NCI-H2081 treated with DMSO at 0.1 percent for 48 hours (cell line): ENCODE measurements at regions not wholly inside any gene's neighbourhood (a gene's known extent, or its start where the extent isn't known, plus 50 kb on each side); places are given as distances from the start of the nearest gene placed in this dataset.

Experiments used
- DNase-seq: peaks from one replicate; lab custom pipeline; 2025; lab: John Stamatoyannopoulos, UW

DNA sequence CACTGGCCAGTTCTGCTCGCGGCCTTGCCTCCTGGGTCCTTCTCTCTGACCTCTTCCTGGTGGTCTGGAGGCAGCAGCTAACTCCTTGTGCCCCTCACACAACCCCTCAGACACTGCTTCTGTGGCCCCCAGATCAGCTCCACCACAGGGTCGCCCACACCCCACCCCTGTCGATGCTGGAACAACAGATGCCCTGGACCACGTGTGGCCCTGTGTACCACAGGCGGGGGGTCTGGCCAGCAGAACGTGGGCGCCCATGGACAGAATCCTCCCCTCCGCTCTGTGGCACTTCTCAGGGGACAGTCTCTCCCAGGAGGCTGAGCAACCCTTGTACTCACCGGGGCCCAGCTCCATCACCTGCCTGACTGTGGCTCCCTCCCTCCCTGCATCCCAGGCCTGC, 245.6 kb downstream of the NDUFA10 start:
- no peak for DNase-seq

DNA sequence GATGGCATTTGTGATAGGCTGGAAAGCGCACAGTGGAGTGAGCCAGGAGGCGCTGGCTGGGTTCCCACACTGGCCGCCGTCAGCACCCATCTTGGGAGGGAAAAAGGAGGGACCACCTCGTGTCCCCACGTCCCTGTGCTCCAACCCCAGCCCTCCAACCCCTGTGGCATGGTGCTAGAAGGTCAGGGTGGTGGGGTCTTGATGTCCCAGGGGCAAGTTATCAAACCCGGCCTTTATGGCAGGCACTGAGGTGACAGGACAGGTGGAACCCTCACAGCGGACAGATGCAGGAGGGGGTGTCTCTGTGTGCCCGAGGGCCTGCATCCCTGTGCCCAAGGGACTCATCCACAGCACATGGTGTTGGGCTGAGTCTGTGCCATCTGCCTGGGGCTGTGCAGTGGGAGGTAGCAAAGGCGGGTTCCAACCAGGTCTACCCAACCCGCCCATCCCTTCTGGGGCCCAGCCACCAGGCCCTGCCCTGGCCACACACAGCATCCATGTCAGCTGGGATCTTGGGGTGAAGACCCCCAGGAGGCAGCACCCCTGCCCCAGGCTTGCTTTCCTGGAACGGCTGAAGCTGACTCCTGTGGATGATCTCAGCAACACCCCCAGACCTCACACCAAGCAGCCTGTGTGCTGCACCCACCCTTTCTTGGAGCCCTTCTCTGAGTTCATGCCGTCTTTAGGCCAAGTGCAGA, 246.1 kb downstream of the NDUFA10 start:
- no peak for DNase-seq

DNA sequence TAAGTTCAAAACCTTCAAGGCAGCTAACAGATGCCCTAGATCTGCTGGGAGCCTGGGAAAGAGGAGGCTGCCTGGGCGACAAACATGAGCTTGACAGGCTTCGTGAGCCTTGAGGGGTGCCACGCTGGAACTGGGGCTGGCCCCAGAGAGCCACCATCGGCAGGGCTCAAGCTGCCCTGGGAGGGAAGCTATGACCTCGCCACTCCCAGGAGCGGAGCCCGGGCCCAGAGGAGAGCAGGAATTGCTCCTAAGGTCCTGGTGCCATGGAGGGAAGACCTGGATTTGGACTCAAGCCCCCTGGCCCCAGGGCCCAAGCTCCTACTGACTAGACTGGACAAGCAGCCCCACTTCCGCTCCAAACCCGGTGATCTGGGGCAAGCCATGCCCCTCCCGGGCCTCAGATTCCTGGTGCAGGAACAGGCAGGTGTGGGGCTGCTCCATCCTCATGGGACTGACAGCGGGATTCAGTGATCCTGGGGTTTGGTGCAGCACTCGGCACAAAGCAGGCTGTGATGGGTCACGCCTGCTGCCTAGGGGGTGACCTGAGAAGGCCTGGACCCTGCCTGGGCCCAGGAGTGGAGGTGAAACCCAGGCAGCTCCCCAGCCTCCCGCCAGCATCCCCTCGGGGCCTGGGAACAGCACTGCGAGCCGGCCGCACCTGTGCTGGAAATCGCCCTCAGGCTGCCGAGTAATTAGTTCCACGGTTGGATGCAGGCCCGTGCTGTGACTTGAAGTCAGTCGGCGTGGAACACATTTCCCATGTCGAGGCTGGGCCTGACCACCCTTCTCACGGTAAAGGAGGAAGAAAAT, 246.9 kb downstream of the NDUFA10 start:
- no peak for DNase-seq

DNA sequence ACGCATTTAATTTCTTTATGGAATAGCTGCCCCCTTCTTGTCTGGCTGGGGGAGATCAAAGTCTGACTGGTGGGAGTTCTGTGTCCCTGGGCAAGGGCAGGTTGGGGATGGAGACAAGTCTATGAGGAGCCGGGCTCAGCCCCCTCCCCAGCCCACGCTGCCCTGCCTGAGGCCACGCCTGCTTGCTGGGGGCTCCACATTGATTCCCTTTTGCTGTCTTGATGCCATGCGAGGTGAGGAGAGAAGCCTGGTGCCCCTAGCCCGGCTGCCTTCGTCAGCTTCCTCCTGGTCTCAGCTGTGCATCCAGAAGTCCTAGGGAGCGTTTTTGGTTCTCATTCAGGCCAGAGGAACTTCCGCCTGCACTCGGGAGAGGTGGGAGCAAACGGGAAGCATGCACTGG, 247.9 kb downstream of the NDUFA10 start:
- no peak for DNase-seq

DNA sequence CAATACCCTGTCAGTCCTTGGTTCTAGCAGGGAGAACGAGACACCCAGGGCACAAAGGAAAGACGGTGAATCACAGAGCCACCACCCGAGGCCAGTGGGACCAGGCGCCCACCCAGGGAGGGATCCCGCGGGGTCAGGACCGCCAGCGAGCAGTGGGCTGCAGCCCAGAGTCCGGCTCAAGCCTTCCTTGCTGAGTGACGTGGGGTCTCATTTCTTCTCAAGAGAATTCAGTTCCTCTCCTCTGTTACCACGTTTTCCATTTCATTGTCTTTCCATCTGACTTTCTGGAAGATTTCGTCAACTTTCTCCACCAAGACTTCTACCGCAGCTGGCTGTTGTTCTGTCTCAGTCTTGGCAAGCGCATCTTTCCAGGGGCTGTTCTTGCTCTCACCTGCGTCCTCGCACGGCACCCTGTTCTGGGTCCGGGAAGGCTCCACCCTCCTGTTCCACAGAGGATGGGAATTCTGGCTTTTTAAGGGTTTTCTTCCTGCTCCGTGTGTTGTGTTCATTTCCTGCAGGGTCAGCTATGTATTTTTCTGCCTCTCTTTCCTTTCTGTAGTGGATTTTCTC, 248.6 kb downstream of the NDUFA10 start:
- no peak for DNase-seq

DNA sequence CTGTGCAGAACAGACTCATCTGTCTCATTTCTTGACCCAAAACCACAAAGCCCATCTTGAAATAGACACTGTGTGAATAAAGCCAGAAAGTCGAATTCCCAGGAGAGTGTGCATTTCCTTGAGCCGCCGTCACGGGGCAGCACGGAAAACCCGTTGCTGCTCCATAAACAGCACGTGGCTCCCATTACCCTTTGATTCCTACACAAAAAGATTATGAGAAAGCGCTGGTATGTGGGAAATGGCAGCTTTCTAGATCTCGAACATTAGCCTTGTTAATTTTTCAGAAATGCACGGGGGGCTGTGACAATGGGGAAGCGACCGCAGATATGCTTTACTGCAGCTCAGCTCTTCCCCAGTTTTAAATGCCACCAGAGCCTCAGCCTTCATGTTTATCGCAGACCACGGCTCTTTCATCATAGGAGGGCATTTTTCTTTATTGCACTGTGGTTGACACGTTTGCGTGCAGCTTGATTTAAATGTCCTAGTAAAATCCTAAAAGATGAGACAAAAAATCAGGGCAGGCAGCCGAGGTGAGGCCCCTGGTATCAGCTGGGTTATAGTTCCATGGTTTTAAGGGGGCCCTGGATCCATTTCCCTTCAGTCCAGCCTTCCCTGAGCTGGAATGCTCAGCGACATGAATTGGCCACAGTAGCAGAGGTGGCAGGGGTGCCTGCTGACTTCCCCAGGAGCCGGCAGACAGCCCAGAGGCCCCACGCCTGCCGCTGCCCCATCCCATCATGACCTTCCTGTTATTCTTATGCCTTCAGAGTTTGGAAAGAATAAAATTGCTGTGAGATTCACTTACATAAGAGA, 249.3 kb downstream of the NDUFA10 start:
- DNase-seq, result no peak

DNA sequence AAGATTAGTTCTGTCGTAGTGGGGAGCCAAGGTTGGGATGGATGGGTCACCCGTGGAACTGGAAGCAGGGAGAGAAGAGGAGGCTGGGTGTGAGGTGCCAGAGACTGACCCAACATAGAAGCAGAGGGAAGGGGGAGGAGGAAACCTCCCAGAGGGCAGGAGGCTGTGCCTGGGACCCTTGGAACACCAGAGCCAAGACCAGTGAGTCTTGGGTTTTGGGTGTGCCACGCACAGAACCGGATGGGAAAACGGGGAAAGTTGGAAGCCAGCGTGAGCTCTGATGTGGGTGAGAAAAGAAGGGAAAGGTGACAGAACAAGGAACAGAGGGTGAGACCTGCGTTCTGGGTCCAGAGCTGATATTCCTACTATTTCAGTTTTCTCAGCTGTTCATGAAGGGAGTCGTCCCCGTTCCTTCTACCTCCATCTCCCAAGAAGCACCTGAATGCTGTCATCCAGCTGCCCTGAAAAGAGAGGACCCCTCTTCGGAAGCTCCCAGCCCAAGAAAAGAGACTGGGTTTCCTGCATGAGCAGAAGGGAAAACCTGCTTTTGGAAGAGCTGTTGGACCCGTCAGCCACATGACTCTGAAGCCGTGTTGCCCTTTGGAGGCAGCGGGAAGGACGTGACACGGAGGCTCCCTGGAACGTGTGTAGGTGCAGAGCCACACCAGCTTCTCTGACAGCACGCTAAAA, 250.1 kb downstream of the NDUFA10 start:
- DNase-seq, result no peak

DNA sequence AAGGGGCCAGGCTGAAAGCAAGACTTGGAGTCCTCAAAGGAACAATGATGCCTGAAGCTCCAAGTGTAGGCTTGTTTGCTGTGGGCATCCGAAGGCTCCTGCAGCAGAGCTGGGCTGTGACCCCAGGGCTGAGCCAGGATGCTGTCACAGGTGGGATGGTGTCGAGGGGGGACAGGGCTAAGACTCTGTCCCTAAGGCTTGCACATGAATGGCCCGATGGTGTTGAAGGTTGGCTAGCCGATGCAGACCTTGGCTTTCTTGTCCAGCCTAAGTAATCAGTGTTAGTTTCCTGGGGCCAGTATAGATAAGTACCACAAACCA, 251.0 kb downstream of the NDUFA10 start:
- DNase-seq, result no peak

DNA sequence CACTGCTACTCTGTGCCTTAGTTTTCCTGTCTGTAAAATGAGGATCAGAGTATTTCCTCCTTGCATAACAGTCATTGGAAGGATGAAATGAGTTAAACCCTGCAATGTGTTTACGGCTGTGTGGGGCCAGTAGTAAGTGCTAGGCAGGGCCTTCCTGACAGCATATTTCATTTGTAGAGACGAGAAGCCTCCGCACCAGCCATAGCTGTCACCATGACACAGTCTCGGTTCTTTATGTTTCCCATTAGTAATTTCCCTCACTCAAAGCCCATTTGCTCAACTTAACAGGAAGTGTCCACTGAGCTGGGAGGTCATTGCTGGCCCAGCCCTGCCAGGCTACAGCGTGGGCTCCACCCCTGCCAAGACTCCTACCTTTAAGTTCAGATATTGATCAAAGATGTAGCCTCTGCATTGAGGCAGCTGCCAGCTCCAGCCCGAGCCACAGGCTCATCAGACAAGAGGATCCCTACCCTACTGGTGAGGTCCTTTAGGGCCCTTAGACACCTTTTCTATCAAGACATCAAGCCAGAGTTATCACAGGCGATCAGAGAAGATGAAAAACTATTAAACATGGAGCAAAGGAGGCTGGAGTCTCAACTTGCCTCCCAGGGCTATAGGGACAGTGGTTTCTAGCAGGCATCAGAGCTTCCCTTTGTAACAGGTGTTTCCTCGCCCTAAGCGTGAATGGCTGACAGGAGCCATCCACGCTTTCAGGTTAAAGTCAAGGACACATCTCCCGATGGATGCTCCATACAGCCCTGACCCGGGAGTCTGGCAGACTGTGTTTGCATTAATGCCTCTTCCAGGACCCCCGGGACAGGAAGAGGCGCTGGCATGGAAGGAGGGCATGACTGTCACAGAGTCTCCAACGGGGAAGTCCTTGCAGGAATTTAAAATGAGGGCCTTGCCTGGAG, 251.7 kb downstream of the NDUFA10 start:
- DNase-seq, result no peak

DNA sequence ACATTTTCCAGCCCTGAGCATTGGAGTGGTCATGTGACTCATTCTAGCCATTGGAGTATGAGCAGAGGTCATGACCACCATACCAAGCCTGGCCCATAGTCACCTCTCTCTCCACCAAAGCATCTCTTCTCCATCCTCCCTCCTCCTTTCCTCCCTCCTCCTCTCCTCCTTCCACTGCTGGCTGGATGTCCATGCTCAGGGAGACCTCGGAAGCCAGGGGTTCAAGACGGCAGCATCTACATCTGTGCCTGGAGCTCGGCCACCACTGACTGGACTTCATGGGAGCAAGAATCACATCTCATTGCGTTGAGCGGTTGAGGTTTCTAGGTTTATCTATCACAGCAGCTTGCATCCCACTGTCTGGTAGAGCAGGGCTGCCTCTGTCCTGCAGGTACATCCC, 252.4 kb downstream of the NDUFA10 start:
- no peak for DNase-seq

DNA sequence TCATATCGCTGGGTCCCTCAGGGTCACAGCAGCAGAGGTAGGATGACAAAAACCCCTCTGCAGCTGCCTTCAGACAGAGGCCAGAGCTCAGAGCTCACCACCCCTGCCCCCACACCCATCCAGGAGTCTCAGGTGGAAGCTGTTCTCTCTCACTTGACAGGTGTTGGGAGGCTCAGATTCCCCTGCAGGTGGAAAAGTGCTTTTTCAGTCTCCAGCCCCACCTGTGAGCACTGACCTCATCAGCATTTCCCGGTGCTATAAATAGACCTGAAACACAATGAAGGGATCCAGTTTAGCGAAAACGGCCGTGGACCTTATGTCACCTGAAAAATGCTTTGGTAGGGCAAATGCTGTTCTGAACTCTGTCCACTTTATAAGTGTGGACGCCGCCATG, 254.9 kb downstream of the NDUFA10 start:
- no peak for DNase-seq

DNA sequence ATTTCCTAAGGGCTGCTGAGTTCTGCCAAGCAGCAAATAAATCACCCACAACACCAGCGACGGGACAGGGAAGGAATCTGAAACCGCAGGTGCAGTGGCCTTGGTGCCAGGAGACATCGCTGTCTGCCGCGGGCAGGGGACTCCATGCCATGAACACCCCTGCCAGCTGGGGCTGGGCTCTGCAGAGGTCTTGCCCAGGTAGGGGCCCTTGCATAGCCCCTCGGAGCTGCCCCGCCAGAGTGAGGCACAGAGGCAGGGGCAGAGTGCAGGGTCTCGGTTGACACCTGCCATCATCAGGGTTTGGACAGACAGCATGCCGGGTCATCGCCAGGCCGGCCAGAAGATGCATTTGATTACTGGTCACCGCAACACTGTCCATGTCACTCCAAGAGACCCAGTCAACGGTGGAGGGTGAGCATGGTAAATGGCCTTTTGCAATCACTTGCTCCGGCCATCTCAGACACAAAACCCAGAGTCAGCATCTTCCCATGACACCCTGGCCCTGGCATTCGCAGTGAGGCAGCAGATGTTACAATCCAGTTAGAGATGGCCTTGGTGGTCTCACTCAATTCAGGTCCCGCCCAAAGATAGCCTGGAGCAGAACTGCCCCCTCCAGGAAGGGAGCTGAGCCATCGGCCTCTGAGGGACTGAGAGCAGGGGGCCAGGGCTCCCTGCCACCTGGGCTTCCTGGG, 255.4 kb downstream of the NDUFA10 start:
- DNase-seq, result no peak

DNA sequence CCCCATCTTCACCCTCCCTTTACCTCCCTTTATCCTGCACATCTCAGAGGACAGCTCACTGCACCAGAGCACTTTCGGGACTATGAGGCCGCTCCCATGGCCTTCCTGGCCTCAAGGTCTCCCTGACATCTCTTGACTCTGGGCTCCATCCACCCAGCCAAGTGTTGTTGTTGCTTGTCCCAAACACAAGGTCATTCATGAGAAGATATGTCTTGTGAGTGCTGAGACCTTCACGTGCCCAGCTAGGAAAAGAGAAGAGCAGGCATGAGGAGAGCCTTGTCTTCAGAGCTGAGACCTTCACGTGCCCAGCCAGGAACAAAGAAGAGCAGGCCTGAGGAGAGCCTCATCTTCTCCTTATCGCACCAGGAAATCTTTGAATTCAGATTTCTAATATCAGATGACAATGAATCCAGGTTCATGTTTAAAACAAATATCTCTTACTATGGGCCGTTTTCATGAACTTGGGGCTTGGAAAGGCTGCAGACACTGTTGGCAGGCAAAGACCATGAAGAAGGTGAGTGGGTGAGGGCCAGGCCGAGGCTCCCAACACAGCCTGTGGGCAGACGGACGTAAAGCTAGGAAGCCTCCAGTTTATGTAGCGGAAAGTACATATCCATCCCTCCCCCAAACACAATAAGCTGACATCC, 256.1 kb downstream of the NDUFA10 start:
- DNase-seq, result no peak

DNA sequence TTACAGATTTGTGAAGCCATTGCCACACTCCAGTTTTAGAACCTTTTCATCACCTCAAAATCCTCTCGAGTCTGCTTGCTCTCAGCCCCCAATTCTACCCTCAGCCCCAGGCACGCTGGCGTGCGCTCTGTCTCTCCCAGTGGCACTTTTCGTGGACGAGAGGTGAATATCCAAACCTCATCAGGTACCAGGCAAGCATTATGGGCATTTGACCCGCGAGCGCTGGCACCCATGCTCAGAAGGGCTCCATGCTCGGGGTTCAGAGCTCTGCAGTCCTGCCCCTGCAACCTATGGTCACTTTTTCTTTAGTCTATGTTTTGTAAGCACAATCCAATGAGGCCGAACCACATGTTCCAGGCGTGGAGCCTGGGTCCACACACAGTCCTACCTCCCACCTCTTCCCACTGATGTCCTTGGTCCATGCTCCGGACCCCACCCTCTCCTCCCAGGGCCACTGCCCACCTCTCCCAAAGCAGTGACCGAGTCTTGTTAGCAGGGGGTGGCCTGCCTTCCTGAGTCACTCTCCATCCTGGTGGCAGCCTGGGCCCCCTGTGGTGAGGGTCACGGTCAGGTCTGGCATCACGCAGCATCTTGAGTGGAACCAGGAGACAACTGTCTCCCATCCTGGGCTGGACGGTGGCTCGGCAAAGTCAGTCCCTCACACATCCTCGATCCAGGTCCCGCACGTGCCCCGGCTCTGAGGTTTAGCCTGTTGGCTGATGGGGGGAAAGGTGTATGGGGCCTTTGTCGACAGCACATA, 256.9 kb downstream of the NDUFA10 start:
- no peak for DNase-seq

DNA sequence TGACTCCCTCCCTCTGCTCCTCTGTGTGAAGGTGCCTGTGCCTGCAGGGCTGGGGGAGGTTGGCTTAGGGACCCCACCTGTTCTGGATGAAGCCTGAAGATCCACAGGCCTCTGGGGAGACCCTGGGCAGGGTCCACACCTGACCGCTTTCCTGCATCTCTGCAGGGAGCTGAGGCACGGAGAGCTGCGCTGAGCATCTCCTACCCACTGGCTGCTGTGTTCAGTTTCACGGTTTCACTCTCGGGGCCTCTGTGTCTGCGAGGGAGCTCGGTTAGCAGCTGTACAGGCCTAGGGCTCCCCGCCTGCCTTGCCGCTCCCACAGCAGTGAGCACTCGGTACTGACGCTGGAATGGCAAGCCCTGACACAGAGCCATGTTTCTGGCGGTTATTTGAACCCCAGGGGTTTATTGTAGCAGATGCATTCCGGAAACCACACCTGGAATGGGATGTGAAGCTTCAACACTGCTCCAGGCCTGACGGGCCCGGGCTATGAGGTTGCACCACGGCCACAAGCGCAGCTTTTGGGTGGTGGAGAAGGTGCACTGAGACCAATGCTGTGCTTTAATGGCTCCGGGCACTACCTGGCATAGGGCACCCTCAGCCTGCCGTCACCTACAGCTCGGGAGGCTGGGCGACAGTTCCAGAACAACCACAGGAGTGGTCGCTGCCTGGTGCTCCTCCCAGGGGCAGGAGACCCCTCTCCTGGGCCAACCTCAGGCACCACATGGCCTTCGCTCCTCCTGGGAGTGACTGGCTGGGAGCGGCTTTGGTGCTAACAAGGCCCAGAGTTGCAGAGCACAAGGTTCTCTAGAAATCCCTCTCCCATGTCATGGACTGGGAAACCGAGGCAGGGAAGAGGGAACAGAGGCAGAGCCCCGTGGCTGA, 257.9 kb downstream of the NDUFA10 start:
- no peak for DNase-seq

DNA sequence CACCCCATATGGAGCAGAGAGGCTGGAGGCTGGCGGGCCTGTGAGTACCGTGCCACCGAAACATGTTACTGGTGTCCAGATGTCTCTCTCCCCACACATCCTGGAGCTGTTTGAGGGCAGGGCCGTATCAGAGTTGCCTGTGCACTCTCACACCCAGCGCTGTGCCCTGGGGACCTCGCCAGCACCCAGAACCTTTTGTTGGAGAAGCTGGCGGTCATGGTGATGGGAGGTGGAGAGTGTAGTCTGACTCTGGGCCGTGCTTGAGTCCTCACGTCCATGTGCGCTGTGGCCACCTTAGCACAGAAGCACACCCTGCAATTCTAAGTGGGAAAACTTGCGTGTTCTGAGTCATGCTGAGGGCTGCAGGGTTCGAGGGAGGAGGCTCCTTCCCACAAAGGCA, 259.2 kb downstream of the NDUFA10 start:
- no peak for DNase-seq

DNA sequence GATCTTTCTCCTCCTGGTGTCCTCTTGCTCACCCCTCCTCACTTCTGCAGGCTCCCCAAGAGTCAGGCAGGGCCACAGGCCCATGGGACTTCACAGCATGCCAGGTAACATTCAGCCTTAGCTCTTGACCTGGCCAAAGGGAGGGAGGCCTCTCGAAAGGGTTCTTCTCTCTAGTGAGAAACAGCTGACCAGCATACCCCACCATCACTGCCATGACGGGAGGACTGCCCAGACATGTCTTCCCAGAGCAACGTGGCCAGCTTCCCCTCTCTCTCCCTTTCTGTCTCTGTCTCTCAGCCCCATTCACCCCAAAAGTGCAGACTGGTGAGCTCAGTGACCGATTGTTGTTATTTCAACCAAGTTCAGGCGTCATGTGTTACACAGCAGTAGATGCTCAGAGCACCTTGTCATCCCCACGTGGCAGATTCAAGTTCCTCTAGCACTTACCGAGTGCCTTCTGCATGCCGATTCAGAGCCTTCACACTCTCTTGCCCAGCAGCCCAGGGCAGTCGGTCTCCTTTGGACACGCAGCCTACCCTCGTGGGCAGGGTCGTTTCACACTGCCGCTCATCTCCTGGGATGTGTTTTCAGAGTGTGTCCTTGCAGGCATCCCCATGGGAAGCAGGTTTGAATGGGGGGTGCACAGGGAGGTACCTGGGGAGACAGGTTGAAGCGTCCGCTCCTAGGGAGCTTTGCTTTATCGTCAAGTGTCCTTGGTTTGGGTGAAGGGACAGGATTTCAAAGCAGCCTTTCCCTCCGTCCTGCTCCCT, 259.9 kb downstream of the NDUFA10 start:
- DNase-seq, result no peak
